Suppressor macrophage treated with lipopolysaccharide for 1 hour (primary cell): ENCODE measurements at regions not wholly inside any gene's neighbourhood (a gene's known extent, or its start where the extent isn't known, plus 50 kb on each side); places are given as distances from the start of the nearest gene placed in this dataset.
A peak's percentile ranks its signal among the peaks of the same experiment; 100 is the strongest.

Source experiments
- DNase-seq, 3 donors: peaks; one replicate each; pipeline ENCODE4 v3.0.0-alpha.2; 2020 to 2022

DNA sequence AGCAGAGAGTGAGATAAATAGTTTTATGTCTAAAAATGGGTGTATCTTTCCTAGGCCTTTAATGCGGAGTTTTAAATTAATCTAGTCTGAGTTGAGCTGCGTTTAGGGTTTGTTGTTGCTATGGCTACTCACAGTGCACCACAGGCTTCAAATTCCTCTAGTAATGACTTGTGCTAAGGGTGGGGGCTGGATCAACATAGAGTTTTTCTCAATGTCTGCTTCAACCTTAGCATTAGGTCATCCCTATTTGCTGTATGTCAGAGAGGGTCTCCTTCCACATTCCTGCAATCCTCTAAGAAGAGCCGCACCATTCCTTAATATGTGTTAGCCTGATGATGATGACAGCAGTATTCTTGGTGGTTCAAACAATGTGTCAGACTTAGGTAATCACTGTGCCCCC is 465.6 kb upstream of the KIF2A start:
- no peak for DNase-seq

- DNase-seq, result no peak
Measured at GRCh38 chr5:61842840-61843239, 463.2 kb upstream of the KIF2A start.

DNA sequence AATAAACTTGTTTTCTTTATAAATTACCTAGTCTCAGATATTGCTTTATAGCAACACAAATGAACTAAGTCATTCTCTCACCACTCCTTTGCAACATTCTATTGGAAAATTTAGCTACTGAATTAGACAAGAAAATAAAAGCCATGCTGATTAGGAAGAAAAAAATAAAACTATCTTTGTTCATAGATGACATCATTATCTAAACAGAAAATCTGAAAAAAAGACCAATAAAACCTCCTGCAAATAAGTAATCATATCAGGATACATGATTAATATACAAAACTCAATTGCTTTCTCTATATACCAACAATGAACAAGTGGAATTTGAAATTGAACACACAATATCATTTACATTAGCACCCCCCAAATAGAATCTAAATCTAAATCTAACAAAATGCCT is 455.3 kb upstream of the KIF2A start:
- no peak for DNase-seq

- no peak for DNase-seq
Measured at GRCh38 chr5:61854531-61854930, 451.5 kb upstream of the KIF2A start.

DNA sequence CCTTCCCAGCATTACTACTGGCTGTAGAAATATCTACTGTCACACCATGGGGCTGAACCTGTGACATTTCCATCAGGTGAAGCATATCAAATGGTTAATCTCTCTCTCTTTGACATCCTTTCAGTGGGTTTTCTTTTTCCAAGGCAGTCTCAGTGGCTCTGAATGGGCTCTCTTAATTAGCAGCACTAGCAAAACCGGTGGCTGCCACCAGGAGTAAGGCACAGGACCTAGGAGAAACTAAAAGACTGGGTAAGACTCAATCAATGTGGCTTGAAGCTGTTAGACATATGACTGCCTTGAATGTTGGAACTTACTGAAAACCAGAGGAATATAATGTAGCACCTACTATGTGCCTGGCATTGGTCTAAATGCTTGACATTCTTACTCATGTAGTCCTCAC is 445.0 kb upstream of the KIF2A start:
- DNase-seq, result no peak

DNA sequence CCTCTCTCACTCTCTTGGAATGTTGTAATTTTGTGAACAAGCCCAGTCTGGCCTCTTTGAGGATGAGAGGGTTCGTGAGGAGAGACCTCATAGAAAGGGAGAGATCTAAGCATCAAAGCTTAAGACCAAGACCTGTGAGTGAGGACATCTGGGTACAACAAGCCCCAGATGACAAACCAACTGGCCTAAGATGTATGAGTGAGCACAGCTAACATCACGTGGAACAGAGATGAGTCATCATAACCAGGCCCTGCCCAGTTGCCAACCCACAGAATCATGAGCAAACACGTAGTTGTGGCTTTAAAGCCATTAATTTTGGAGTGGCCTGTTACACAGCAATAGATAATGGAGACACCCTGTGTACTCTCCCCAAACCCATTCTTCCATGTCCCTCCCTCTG is 439.1 kb upstream of the KIF2A start:
- peak; percentile 41 to 59 (median 48) for DNase-seq

GRCh38 chr5:61869333-61869732 is 436.7 kb upstream of the KIF2A start:
- no peak for DNase-seq

DNA sequence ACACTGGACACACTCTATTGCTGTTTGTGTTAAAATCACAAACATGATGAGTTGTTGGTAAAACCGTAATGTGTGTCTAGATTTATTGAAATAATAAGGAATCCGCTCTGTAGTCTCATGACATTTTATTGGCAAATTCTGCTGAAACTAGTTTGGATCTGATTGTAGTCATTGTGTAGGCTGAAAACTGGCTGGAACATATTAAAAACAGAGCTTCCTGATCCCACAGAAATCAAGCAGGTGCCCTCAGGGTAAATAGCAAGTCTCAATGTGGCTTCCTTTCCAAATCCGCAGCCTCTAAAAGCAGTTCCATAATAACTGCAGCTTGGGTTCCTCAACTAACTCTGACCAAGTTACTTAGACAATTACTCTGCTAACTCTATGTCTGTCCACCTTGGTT is 427.5 kb upstream of the KIF2A start:
- no peak for DNase-seq

DNA sequence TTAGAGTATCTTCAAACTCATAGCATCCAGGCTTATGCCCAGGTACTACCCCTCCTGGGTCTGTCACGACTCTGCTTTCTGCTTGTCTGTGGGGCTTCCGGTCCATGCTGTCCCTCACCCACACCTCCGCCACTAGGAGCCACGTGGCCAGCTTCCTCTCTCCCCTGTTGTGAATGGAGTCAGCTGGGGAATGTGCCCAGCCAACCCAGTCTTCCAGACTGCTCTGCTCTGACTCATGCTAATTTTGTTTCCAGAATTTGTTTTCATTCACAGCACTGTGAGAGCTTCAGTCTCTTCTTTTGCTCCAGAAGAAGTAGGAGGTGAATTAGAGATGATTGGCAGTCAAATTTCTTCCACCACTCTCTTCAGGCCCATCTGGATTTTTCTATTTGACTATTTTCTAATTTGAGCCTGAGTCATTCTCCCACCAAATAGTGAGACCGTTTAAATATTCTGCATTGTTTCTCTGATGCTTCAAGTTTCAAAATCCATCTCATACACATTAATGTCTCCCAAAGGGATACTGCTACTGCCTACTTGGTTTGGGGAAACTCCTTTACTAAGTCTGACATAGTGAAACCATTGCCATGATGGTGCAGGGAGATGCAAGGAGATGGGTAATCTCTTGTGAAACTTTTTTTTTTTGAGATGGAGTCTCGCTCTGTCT is 424.1 kb upstream of the KIF2A start:
- DNase-seq, result no peak

DNA sequence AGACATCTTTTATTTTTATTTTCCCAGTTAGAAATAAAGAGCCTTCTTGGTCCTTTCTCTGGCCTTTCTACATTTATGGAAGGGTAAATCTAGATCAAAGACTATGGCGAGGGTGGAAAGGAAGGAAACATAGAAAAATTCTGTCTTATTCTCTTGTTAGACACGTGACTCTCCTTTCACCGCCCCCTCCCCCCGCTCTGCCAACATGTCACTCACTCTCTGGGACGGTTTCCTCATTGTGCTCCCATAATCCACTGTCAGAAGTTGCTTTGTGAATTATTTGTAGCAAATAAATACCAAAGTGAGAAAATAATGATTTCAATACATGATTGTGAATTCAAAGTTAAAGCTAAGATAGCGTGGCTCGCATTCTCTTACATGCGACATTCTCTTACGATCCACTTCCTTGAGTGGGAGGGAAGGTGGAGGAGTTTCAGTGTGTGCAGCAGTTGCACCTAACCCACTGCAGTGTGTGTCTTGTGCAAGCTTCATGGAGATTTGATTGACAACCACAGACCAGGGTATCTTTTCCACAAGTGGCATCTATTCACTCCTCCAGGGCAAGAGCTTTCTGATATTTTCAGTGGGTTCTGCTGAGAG is 423.0 kb upstream of the KIF2A start:
- DNase-seq, result no peak

GRCh38 chr5:61884252-61884855 is 421.7 kb upstream of the KIF2A start:
- DNase-seq, result no peak

DNA sequence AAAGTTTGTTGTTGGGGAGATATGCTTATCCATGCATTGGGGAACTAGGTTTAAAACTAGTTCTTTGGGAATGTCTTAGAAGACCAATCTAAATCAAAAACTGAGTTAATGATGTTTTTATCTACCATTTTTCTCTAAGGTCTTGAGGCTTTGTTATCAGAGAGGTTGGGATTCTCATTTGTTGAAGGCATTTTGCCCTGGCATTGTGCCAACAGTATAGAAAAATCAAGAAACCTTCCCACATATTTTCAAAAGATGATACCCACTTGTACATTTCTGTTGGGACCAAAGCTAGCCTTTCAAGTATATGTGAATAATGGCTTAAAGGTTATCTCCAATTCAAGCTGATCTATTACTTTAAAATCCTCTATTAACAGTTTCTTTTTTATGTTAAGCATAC is 419.8 kb upstream of the KIF2A start:
- DNase-seq, result no peak

- no peak for DNase-seq
Measured at GRCh38 chr5:61887271-61887670, 418.7 kb upstream of the KIF2A start.

DNA sequence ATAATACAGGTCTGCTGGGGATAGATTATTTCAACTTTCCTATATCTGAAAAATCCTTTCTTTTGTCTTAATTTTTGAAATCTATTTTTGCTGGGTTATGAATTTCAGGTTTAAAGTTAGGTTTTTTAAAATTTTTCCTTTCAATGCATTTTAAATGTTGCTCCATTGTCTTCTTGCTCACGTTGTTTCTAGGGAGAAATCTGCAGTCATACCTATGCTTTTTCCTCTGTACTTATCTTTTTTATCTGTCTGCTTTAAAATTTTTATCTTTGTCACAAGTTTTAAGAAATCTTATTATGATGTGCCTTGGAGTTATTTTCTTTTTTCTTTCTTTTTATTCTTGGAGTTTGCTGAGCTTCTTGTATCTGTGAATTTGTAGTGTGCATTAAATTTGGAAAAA is 412.0 kb upstream of the KIF2A start:
- no peak for DNase-seq

GRCh38 chr5:61896811-61897210 is 409.2 kb upstream of the KIF2A start:
- no peak for DNase-seq

- no peak for DNase-seq
Measured at GRCh38 chr5:61897251-61897650, 408.8 kb upstream of the KIF2A start.

- DNase-seq, result no peak
Measured at GRCh38 chr5:61901997-61902396, 404.0 kb upstream of the KIF2A start.

DNA sequence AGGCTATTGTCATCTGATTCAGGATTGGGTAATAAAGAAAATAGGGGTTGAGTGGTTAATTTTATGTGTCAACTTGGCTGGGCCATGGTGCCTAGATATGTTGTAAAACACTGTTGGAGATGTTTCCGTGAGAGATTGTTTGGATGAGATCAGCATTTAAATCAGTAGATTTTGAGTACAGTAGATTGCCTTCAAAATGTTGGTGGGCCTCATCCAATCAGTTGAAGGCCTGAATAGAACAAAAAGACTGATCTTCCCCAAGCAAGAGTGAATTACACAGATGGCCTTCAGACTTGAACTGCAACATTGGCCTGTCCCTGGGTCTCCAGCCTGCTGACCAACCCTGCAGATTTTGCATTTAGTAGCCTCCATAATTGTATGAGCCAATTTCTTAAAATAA is 401.3 kb upstream of the KIF2A start:
- DNase-seq, result no peak

- no peak for DNase-seq
Measured at GRCh38 chr5:61905613-61906012, 400.4 kb upstream of the KIF2A start.

DNA sequence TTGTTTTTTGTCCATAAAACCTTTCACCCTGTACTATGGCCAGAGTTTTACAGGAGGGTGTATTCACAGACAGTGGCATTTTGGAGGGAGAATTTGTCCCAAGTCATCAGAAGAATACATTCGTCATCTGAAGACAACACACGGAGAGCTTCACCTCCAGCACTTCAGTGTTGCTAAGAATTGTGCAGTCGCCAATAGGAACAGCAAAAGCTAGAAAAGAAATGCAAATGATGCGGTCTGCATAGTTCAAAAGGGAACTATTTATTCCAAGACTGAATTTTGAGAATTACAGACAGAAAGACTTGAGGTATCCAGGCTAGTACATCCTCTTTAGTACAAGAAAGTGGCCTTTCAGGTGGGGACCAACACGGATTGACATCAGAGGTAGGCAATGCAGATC is 399.2 kb upstream of the KIF2A start:
- no peak for DNase-seq

DNA sequence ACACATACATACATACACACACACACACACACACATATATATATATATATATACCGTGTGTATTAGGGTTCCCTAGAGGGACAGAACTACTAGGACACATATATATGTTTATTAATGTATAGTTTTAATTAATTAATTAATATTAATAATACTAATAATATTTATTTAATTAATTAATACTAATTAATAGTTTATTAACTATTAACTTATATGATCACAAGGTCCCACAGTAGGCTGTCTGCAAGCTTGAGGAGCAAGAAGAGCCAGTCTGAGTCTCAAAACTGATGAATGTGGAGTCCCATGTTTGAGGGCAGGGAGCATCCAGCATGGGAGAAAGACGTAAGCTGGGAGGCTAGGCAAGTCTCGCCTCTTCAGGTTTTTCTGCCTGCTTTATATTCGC is 398.0 kb upstream of the KIF2A start:
- DNase-seq, result no peak

- no peak for DNase-seq
Measured at GRCh38 chr5:61910771-61911170, 395.2 kb upstream of the KIF2A start.

DNA sequence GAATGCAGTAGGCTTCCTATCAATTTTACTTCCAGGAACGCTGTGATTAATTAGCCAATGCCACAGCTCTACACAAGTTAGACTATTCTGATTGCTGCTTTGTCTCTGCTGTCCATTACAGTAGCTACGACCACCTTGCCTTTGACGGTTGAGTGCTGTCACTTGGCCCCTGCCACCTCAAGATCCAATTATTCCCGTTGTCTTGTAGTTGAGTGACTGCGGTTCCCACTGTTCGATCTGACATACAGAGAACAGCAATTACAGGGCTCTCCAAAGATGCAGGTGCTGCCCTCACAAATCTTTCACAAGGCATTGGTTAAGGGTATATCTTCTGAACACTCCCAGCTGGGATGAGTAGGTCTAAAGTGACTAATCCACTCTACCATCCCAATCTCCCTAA is 393.4 kb upstream of the KIF2A start:
- DNase-seq, result no peak

DNA sequence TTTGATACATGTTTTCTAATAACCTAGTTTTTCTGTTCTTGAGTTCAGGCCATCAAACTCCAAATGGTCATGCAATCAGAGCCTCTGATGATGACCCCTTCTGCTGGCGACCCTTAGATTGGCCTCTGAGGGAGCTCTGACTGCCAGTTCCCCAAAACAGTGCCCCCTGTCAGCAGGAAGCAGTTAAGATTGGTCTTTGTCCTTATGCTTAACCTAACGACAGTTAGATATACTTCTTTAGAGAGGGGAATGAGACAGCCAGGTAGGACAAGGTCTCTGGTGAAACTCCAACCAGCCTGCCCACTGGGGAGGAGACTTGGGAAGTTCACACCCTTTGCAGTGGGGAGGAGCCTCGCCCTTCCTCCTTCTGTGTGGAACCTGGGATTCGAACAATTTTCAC is 390.4 kb upstream of the KIF2A start:
- DNase-seq, result no peak
